Subcutaneous abdominal adipose tissue (tissue), 5 donors: ENCODE measurements at regions not wholly inside any gene's neighbourhood (a gene's known extent, or its start where the extent isn't known, plus 50 kb on each side); places are given as distances from the start of the nearest gene placed in this dataset.

Experiments
- H3K27ac ChIP-seq: one replicate; pipeline ENCODE4 v1.7.0; 2013; ENCODE audit warnings: low read depth, mild to moderate bottlenecking, inconsistent platforms, low read length, moderate library complexity
- H3K27me3 ChIP-seq, 5 donors: one replicate each; pipeline ENCODE4 v1.7.0; 2013; ENCODE audit warnings: low read length in 5 of 5, inconsistent platforms in 1 of 5; ENCODE audit not compliant: control insufficient read depth in 5 of 5, insufficient read depth in 4 of 5
- H3K36me3 ChIP-seq, 5 donors: one replicate each; pipeline ENCODE4 v1.7.0; 2013; ENCODE audit warnings: low read length in 5 of 5; ENCODE audit not compliant: control insufficient read depth in 5 of 5, insufficient read depth in 5 of 5
- H3K4me1 ChIP-seq, 5 donors: one replicate each; pipeline ENCODE4 v1.7.0; 2013; ENCODE audit warnings: low read length in 5 of 5, mild to moderate bottlenecking in 3 of 5, moderate library complexity in 1 of 5; ENCODE audit not compliant: control insufficient read depth in 5 of 5, insufficient read depth in 5 of 5
- H3K4me3 ChIP-seq, 5 donors: one replicate each; pipeline ENCODE4 v1.7.0; 2013; ENCODE audit warnings: low read length in 5 of 5, low read depth in 1 of 5
- H3K9ac ChIP-seq, 5 donors: one replicate each; pipeline ENCODE4 v1.7.0; 2013; ENCODE audit warnings: low read length in 5 of 5, mild to moderate bottlenecking in 4 of 5, moderate library complexity in 3 of 5
- H3K9me3 ChIP-seq, 5 donors: one replicate each; pipeline ENCODE4 v1.7.0; 2013; ENCODE audit warnings: low read length in 5 of 5; ENCODE audit not compliant: control insufficient read depth in 5 of 5
- donor health status: healthy.
- donor health status: healthy.
- donor health status: healthy.
- donor health status: healthy.
- donor health status: healthy.

GRCh38 chr6:137373296-137373695, 120.9 kb downstream of the OLIG3 start:
- H3K9ac ChIP-seq: no peak overlapping the region
- no peak overlapping the region for H3K27ac ChIP-seq
- no peak overlapping the region for H3K4me3 ChIP-seq
- peaks cover 0 to 14% (median 3%) of the 10 kb centered on the region in 5 donors for H3K4me1 ChIP-seq
- H3K36me3 ChIP-seq: no peaks in the 10 kb centered on the region
- no peaks in the 10 kb centered on the region for H3K27me3 ChIP-seq
- no peaks in the 10 kb centered on the region for H3K9me3 ChIP-seq

GRCh38 chr6:137372532-137372931, 121.7 kb downstream of the OLIG3 start:
- Histone ChIP-seq H3K27me3 (no peaks in the 10 kb centered on the region), H3K9ac (no peak overlapping the region), H3K27ac (no peak overlapping the region), H3K36me3 (no peaks in the 10 kb centered on the region), H3K4me1 (peaks cover 0 to 8% (median 3%) of the 10 kb centered on the region in 5 donors), H3K9me3 (no peaks in the 10 kb centered on the region), H3K4me3 (no peak overlapping the region)

DNA sequence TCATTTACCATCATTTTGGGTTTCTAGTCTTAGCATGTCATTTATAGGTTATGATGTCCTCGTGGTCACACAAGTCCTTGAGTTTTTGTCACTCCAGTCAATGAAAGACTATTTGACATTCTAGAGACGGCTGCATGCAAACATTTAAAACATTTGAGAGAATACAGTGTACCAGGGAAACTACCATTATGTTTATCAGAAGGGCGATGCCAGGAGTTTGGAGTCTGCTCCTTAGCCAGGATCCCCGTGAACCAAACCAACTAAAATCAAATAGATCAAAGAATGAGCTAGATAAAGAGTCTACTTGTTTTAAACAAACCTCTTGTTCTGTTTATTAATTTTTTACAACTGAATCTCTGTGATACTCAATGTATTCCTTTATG, 122.6 kb downstream of the OLIG3 start:
- Histone ChIP-seq H3K27me3 (no peaks in the 10 kb centered on the region), H3K4me3 (no peak overlapping the region), H3K9ac (no peak overlapping the region), H3K36me3 (no peaks in the 10 kb centered on the region), H3K4me1 (peaks cover 0 to 8% (median 3%) of the 10 kb centered on the region in 5 donors), H3K27ac (no peak overlapping the region), H3K9me3 (no peaks in the 10 kb centered on the region)

GRCh38 chr6:137370871-137371633, 123.1 kb downstream of the OLIG3 start:
- no peak overlapping the region for H3K27ac ChIP-seq
- peaks cover 0 to 8% (median 3%) of the 10 kb centered on the region in 5 donors for H3K4me1 ChIP-seq

DNA sequence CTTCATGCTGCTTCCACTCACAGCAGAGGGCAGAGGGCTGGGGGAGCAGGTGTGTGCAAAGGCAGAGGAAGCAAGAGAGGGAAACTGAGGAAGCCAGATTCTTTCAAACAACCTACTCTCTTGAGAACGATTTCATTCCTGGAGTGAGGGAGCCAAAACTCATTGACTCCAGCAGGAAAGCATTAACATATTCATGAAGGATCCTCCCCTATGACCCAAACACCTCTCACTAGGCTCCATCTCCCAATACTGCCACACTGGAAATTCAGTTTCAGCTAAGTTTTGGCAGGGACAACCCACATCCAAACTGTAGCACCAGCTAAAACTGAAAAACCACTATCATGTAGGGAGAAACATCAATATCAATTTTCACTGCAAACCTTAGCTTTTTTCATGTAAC, 125.1 kb downstream of the OLIG3 start:
- no peaks in the 10 kb centered on the region for H3K36me3 ChIP-seq
- H3K27ac ChIP-seq: no peak overlapping the region
- no peaks in the 10 kb centered on the region for H3K27me3 ChIP-seq
- H3K4me3 ChIP-seq: no peak overlapping the region
- peaks cover 0 to 8% (median 3%) of the 10 kb centered on the region in 5 donors for H3K4me1 ChIP-seq
- no peak overlapping the region for H3K9ac ChIP-seq
- no peaks in the 10 kb centered on the region for H3K9me3 ChIP-seq

More at GRCh38 chr6:137370871-137371633, 123.1 kb downstream of the OLIG3 start:
- no peaks in the 10 kb centered on the region for H3K36me3 ChIP-seq
- no peak overlapping the region for H3K4me3 ChIP-seq
- H3K9me3 ChIP-seq: no peaks in the 10 kb centered on the region
- H3K27me3 ChIP-seq: no peaks in the 10 kb centered on the region
- no peak overlapping the region for H3K9ac ChIP-seq

- no peak overlapping the region for H3K27ac ChIP-seq
- no peaks in the 10 kb centered on the region for H3K36me3 ChIP-seq
- H3K27me3 ChIP-seq: no peaks in the 10 kb centered on the region
These were observed 128.3 kb downstream of the OLIG3 start for GRCh38 chr6:137365707-137366437.

GRCh38 chr6:137363805-137364138, 130.4 kb downstream of the OLIG3 start:
- Histone ChIP-seq H3K4me3 (no peak overlapping the region), H3K4me1 (no peaks in the 10 kb centered on the region), H3K27me3 (no peaks in the 10 kb centered on the region), H3K9me3 (no peaks in the 10 kb centered on the region), H3K9ac (no peak overlapping the region), H3K27ac (no peak overlapping the region), H3K36me3 (no peaks in the 10 kb centered on the region)

More at GRCh38 chr6:137365707-137366437, 128.3 kb downstream of the OLIG3 start:
- Histone ChIP-seq H3K4me1 (peaks cover 0 to 5% (median 2%) of the 10 kb centered on the region in 5 donors), H3K9me3 (no peaks in the 10 kb centered on the region), H3K4me3 (no peak overlapping the region), H3K9ac (no peak overlapping the region)

DNA sequence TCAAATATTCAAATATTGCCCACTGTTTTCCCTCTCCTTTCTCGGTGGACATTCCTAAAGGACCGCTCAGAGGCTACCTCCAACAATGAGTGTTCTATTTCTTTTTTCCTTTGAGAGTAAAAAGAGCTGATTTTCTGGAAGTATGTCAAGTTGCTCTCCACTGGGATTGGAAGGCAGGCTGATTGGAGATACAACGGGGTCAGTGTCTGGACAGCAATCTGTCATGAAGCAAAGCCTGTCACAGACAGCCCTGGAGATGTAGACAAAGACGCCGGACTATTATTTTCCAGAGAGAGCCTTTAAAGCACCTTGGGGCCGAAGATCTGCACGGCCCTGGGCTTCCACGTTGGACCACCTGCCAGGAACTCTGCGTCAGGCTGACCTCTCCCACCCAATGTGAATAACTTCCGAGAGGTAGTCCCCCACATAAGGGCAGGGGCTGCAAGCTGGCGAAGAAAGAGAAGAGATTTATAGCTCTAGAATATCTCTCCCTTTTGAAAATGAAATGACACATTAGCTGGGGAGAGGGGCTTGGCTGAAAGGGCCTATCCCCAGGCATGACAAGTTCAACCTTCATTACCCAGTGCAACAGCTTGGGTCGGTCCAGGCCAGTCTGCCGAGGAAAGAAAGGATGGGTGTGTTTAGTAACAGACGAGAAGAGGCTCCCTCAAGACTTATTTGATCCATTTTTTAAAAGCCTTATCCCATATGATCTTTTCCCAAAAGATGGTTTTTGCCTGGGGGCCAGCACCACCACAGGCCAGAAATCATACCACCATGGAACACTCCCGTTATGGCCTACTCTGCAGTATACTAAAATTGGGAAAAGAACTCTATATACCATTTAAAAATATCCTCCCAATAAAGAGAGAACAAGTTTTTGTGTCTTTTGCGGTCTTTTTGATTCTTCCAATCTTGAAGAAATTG, 131.1 kb downstream of the OLIG3 start:
- no peaks in the 10 kb centered on the region for H3K4me1 ChIP-seq
- H3K9ac ChIP-seq: no peak overlapping the region
- no peak overlapping the region for H3K4me3 ChIP-seq
- no peaks in the 10 kb centered on the region for H3K36me3 ChIP-seq
- no peak overlapping the region for H3K27ac ChIP-seq
- H3K9me3 ChIP-seq: no peaks in the 10 kb centered on the region
- H3K27me3 ChIP-seq: no peaks in the 10 kb centered on the region

DNA sequence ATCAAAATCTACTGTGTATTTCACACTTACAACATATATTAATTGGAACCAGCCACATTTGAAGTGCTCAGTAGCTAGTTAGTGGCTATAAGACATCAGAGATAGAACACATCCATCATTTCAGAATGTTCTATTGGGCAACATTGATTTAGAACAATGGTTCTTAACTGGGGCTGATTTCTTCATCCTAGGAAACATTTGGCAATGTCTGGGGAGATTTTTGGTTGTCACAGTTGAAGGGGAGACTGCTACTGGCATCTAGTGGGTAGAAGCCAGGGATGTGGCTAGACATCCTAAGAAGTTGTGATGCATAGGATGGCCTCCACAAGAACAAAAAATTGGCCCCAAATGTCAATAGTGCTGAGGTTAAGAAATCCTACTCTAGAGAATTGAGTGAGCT, 132.5 kb downstream of the OLIG3 start:
- H3K9ac ChIP-seq: no peak overlapping the region
- no peaks in the 10 kb centered on the region for H3K36me3 ChIP-seq
- no peaks in the 10 kb centered on the region for H3K4me1 ChIP-seq
- no peaks in the 10 kb centered on the region for H3K9me3 ChIP-seq
- H3K27ac ChIP-seq: no peak overlapping the region
- H3K4me3 ChIP-seq: no peak overlapping the region
- no peaks in the 10 kb centered on the region for H3K27me3 ChIP-seq
